Astrocyte (in vitro differentiated cells and primary cell): ENCODE measurements at regions not wholly inside any gene's neighbourhood (a gene's known extent, or its start where the extent isn't known, plus 50 kb on each side); places are given as distances from the start of the nearest gene placed in this dataset.

Experiments used
- EZH2 ChIP-seq: IDR thresholded peaks from 2 replicates; pipeline ENCODE4 v1.6.1; 2012; ENCODE audit warnings: mild to moderate bottlenecking, low read length, inconsistent platforms; ENCODE audit not compliant: insufficient read depth
- TF ChIP-seq, protein P1 (sequence below): IDR thresholded peaks from 2 replicates; pipeline ENCODE4 v1.5.1; 2011; ENCODE audit warnings: low read depth, mild to moderate bottlenecking, inconsistent platforms, low read length, moderate library complexity; ENCODE audit not compliant: insufficient read depth

DNA sequence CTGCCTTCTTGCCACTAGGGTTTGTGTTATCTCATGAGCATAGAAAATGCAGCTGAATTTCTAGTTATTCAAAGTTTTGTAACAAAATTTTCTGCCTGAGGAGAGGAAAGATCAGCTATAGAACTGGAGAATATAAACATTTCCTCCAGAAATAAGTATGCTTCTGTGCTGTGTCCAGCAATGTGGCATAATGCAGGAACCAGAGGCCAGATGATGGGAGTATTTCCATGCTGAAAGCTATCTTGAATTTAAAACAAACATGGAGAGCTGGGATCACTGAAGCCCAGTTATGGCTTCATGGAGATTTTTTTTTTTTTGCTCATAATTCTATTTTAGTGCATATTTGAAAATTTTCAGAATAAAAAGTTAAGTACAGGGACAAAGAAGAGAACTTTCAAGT, 608.2 kb downstream of the SOX6 start:
- TF ChIP-seq, protein P1, sequence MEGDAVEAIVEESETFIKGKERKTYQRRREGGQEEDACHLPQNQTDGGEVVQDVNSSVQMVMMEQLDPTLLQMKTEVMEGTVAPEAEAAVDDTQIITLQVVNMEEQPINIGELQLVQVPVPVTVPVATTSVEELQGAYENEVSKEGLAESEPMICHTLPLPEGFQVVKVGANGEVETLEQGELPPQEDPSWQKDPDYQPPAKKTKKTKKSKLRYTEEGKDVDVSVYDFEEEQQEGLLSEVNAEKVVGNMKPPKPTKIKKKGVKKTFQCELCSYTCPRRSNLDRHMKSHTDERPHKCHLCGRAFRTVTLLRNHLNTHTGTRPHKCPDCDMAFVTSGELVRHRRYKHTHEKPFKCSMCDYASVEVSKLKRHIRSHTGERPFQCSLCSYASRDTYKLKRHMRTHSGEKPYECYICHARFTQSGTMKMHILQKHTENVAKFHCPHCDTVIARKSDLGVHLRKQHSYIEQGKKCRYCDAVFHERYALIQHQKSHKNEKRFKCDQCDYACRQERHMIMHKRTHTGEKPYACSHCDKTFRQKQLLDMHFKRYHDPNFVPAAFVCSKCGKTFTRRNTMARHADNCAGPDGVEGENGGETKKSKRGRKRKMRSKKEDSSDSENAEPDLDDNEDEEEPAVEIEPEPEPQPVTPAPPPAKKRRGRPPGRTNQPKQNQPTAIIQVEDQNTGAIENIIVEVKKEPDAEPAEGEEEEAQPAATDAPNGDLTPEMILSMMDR, result no peak
- no peak for TF ChIP-seq EZH2
